ENCODE measurements at regions not wholly inside any gene's neighbourhood (a gene's known extent, or its start where the extent isn't known, plus 50 kb on each side); places are given as distances from the start of the nearest gene placed in this dataset.

GRCh38 chrX:20479048-20479447 lies 212.3 kb upstream of the RPS6KA3 start:
- no peak for DNase-seq (ENCODE audit: low read depth in 2 of 2)

- DNase-seq (ENCODE audit: low read depth in 2 of 2), result no peak
Measured at GRCh38 chrX:20477836-20478524, 211.3 kb upstream of the RPS6KA3 start.

GRCh38 chrX:20477219-20477618 lies 210.5 kb upstream of the RPS6KA3 start:
- DNase-seq (ENCODE audit: low read depth in 2 of 2), result no peak

GRCh38 chrX:20472620-20473258 lies 206.0 kb upstream of the RPS6KA3 start:
- no peak for DNase-seq (ENCODE audit: low read depth in 2 of 2)

GRCh38 chrX:20472148-20472547 lies 205.4 kb upstream of the RPS6KA3 start:
- no peak for DNase-seq (ENCODE audit: low read depth in 2 of 2)

- no peak for DNase-seq (ENCODE audit: low read depth in 2 of 2)
Measured at GRCh38 chrX:20471483-20471882, 204.8 kb upstream of the RPS6KA3 start.

- no peak for DNase-seq (ENCODE audit: low read depth in 2 of 2)
Measured at GRCh38 chrX:20463296-20464075, 196.8 kb upstream of the RPS6KA3 start.

- peak; percentile 56 to 84 for DNase-seq (ENCODE audit: low read depth in 2 of 2)
Measured at GRCh38 chrX:20461576-20461975, 194.9 kb upstream of the RPS6KA3 start.

GRCh38 chrX:20461002-20461401 lies 194.3 kb upstream of the RPS6KA3 start:
- no peak for DNase-seq (ENCODE audit: low read depth in 2 of 2)

GRCh38 chrX:20459410-20460350 lies 193.0 kb upstream of the RPS6KA3 start:
- no peak for DNase-seq (ENCODE audit: low read depth in 2 of 2)

GRCh38 chrX:20456971-20457370 lies 190.3 kb upstream of the RPS6KA3 start:
- DNase-seq (ENCODE audit: low read depth in 2 of 2), result no peak

GRCh38 chrX:20455001-20455400 lies 188.3 kb upstream of the RPS6KA3 start:
- DNase-seq (ENCODE audit: low read depth in 2 of 2), result no peak

GRCh38 chrX:20454117-20454516 lies 187.4 kb upstream of the RPS6KA3 start:
- DNase-seq (ENCODE audit: low read depth in 2 of 2), result peak; percentile 7 to 44

- DNase-seq (ENCODE audit: low read depth in 2 of 2), result peak in 1 of 2 donors; percentile 21
Measured at GRCh38 chrX:20452487-20452886, 185.8 kb upstream of the RPS6KA3 start.

GRCh38 chrX:20451929-20452328 lies 185.2 kb upstream of the RPS6KA3 start:
- no peak for DNase-seq (ENCODE audit: low read depth in 2 of 2)

GRCh38 chrX:20445109-20445508 lies 178.4 kb upstream of the RPS6KA3 start:
- DNase-seq (ENCODE audit: low read depth in 2 of 2), result no peak

- peak; percentile 79 to 84 for DNase-seq (ENCODE audit: low read depth in 2 of 2)
Measured at GRCh38 chrX:20442597-20442996, 175.9 kb upstream of the RPS6KA3 start.

- no peak for DNase-seq (ENCODE audit: low read depth in 2 of 2)
Measured at GRCh38 chrX:20441123-20441522, 174.4 kb upstream of the RPS6KA3 start.

GRCh38 chrX:20438871-20439526 lies 172.3 kb upstream of the RPS6KA3 start:
- DNase-seq (ENCODE audit: low read depth in 2 of 2), result no peak

GRCh38 chrX:20437683-20438082 lies 171.0 kb upstream of the RPS6KA3 start:
- DNase-seq (ENCODE audit: low read depth in 2 of 2), result peak in 1 of 2 donors; percentile 40

GRCh38 chrX:20435913-20436312 lies 169.2 kb upstream of the RPS6KA3 start:
- DNase-seq (ENCODE audit: low read depth in 2 of 2), result no peak

Measured in lung microvascular endothelial cell (primary cell).